OCI-LY7 (cell line): ENCODE measurements at regions not wholly inside any gene's neighbourhood (a gene's known extent, or its start where the extent isn't known, plus 50 kb on each side); places are given as distances from the start of the nearest gene placed in this dataset.

ENCODE experiments used
- CTCF ChIP-seq: fragments of 200-600 bp; sonication (generic); conservative IDR thresholded peaks from 2 replicates; pipeline ENCODE4 v1.5.1; 2014; ENCODE audit warnings: mild to moderate bottlenecking, antibody characterized with exemption, low read length, moderate library complexity, mixed read lengths
- EZH2phosphoT487 ChIP-seq: fragments of 200-600 bp; sonication (generic); IDR thresholded peaks from 2 replicates; pipeline ENCODE4 v1.6.1; 2018; ENCODE audit warnings: low read depth, borderline replicate concordance, mild to moderate bottlenecking, mixed run types, antibody characterized with exemption, low read length, moderate library complexity, mixed read lengths

GRCh38 chr9:80707120-80707519 lies 982.2 kb downstream of the TLE1 start:
- TF ChIP-seq EZH2phosphoT487 (no peak), CTCF (no peak)
